ENCODE measurements at regions not wholly inside any gene's neighbourhood (a gene's known extent, or its start where the extent isn't known, plus 50 kb on each side); places are given as distances from the start of the nearest gene placed in this dataset.

- CTCF ChIA-PET (ENCODE audit: partially characterized antibody): no interaction called here
- Histone ChIP-seq H3K79me1 (ENCODE audit: low read depth, low read length) (no peaks in the 10 kb centered on the region), H2BK12ac (ENCODE audit: low read depth, low read length) (no peak overlapping the region), H4K5ac (ENCODE audit: insufficient read length, low read depth, low read length) (no peak overlapping the region), H3K4me3 (ENCODE audit: extremely low read depth in 1 of 4, insufficient read depth in 2 of 4, low read depth in 3 of 4, low read length in 4 of 4) (no peak overlapping the region), H3K79me2 (ENCODE audit: control insufficient read depth in 1 of 2, insufficient read depth in 2 of 2, low read length in 2 of 2) (no peaks in the 10 kb centered on the region), H3K56ac (replicated peaks; ENCODE audit: insufficient read length, low read depth, low read length) (no peak overlapping the region), H3K23ac (ENCODE audit: insufficient read length) (no peak overlapping the region), H2AFZ (ENCODE audit: low read length) (no peak overlapping the region), H3K4ac (replicated peaks; ENCODE audit: insufficient read length, low read depth, low read length) (no peak overlapping the region), H2BK20ac (ENCODE audit: low read length) (no peak overlapping the region), H3K4me1 (replicated peaks in 1 of 4; ENCODE audit: control insufficient read depth in 3 of 4, insufficient read depth in 4 of 4, low read length in 3 of 4) (no peaks in the 10 kb centered on the region), H2BK5ac (ENCODE audit: low read depth, low read length) (no peak overlapping the region), H3K9ac (replicated peaks in 1 of 4; ENCODE audit: extremely low read depth in 1 of 4, low read depth in 3 of 4, low read length in 3 of 4) (no peak overlapping the region), H4K20me1 (replicated peaks in 1 of 2; ENCODE audit: control insufficient read depth in 1 of 2, insufficient read depth in 2 of 2, low read length in 2 of 2) (no peaks in the 10 kb centered on the region), H2BK120ac (replicated peaks; ENCODE audit: low read depth, low read length) (no peak overlapping the region), H4K8ac (ENCODE audit: extremely low read depth, insufficient read depth, low read length) (no peak overlapping the region), H3K23me2 (ENCODE audit: low read depth, low read length) (no peaks in the 10 kb centered on the region), H3K14ac (ENCODE audit: insufficient read length) (no peak overlapping the region), H2AK5ac (ENCODE audit: low read depth, low read length) (no peak overlapping the region), H2BK15ac (ENCODE audit: low read length) (no peak overlapping the region), H3K36me3 (ENCODE audit: control insufficient read depth in 2 of 4, insufficient read depth in 4 of 4, low read length in 3 of 4) (no peaks in the 10 kb centered on the region), H3K18ac (ENCODE audit: extremely low read depth, low read length) (no peak overlapping the region), H3K27ac (ENCODE audit: low read depth, low read length) (no peak overlapping the region), H3K9me3 (ENCODE audit: insufficient read depth in 2 of 2, low read depth in 1 of 2, low read length in 1 of 2) (peaks cover 12 to 13% of the 10 kb centered on the region in 2 experiments), H3K27me3 (replicated peaks in 1 of 4; ENCODE audit: control insufficient read depth in 3 of 4, extremely low read depth in 1 of 4, insufficient read depth in 3 of 4, low read length in 3 of 4) (no peaks in the 10 kb centered on the region), H3K4me2 (ENCODE audit: insufficient read depth in 1 of 2, low read depth in 2 of 2, low read length in 2 of 2) (no peak overlapping the region), H4K91ac (replicated peaks; ENCODE audit: insufficient read length, low read length) (no peak overlapping the region)
- 88% methylated on average over 2 of the region's 2 CpGs; no CpG with 5 or more reads in 1 of the 2 experiments for WGBS, 2 experiments (ENCODE audit: extremely low coverage in 1 of 2, insufficient coverage in 1 of 2, insufficient read length in 1 of 2, insufficient replicate concordance in 2 of 2, low coverage in 1 of 2, low lambda C conversion rate in 2 of 2, missing lambda C conversion rate in 1 of 2)
- DNase-seq (ENCODE audit: low read depth in 1 of 2, low spot score in 2 of 2): no peak
- TF ChIP-seq EZH2 (IDR thresholded peaks at IDR 0.05; ENCODE audit: low read depth, low read length, severe bottlenecking) (no peak), FOSL1 (IDR thresholded peaks at IDR 0.05; ENCODE audit: insufficient read depth, low read depth, low read length) (no peak)
- FAIRE-seq: no peak
- POLR2A ChIA-PET (ENCODE audit: partially characterized antibody): no interaction called here
Observed at GRCh38 chr2:56676966-56677365, 493.2 kb downstream of the CCDC85A start.

Data from H1 (cell line).